ENCODE measurements at regions not wholly inside any gene's neighbourhood (a gene's known extent, or its start where the extent isn't known, plus 50 kb on each side); places are given as distances from the start of the nearest gene placed in this dataset.

DNA sequence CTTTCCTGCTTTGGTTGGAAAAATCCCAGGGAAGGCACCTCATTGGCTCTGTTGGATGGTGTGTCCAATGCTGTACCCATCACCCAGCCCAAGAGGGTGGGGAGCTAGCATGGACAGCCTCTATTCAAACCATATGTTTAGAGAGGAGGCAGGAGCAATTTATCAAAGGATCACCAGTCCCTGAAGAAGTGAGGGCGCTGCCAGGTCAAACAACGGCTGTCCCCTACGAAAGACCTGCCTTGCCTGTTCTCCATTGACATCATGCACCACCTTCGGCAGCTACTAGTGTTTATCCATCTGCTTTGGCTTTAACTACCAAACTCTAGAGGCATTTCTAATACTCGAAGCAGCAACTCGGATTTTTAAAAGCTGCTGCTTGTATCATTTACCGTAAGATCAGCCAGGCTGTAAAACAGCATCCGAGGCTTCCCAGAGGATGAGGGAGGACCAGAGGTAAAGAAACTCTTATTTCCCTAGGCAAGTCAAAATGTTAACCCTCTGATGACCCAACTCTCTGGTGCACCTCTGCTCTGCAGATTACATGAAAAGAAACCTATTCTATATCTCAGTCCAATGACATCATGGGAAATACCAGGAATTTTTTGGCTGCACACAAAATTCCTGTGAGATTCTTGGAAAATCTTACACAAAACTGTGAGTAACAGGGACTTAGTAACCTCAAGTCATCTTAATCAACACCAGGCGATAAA is 720.9 kb upstream of the TBX3 start:
- Histone ChIP-seq H2AK5ac (ENCODE audit: low read depth, low read length) (no peak overlapping the region; the same call in 1 of the 2 replicates), H3K27ac (ENCODE audit: low read depth, low read length) (no peak overlapping the region), H3K27me3 (replicated peaks in 1 of 4; ENCODE audit: control insufficient read depth in 3 of 4, extremely low read depth in 1 of 4, insufficient read depth in 3 of 4, low read length in 3 of 4) (no peaks in the 10 kb centered on the region), H2BK5ac (ENCODE audit: low read depth, low read length) (no peak overlapping the region), H3K4me1 (replicated peaks in 1 of 4; ENCODE audit: control insufficient read depth in 3 of 4, insufficient read depth in 4 of 4, low read length in 3 of 4) (peaks cover 0 to 3% (median under 1%) of the 10 kb centered on the region in 4 experiments; a peak in 4 of 7 replicates), H3K4me3 (ENCODE audit: extremely low read depth in 1 of 4, insufficient read depth in 2 of 4, low read depth in 3 of 4, low read length in 4 of 4) (no peak overlapping the region), H2BK15ac (ENCODE audit: low read length) (no peak overlapping the region), H2BK120ac (replicated peaks; ENCODE audit: low read depth, low read length) (no peak overlapping the region), H3K9ac (replicated peaks in 1 of 4; ENCODE audit: extremely low read depth in 1 of 4, low read depth in 3 of 4, low read length in 3 of 4) (no peak overlapping the region), H3K79me2 (ENCODE audit: control insufficient read depth in 1 of 2, insufficient read depth in 2 of 2, low read length in 2 of 2) (no peaks in the 10 kb centered on the region), H3K23me2 (ENCODE audit: low read depth, low read length) (no peaks in the 10 kb centered on the region), H3K56ac (replicated peaks; ENCODE audit: insufficient read length, low read depth, low read length) (no peak overlapping the region), H3K14ac (ENCODE audit: insufficient read length) (no peak overlapping the region), H3K79me1 (ENCODE audit: low read depth, low read length) (no peaks in the 10 kb centered on the region), H4K5ac (ENCODE audit: insufficient read length, low read depth, low read length) (no peak overlapping the region), H4K20me1 (replicated peaks in 1 of 2; ENCODE audit: control insufficient read depth in 1 of 2, insufficient read depth in 2 of 2, low read length in 2 of 2) (no peaks in the 10 kb centered on the region), H3K4me2 (ENCODE audit: insufficient read depth in 1 of 2, low read depth in 2 of 2, low read length in 2 of 2) (no peak overlapping the region), H2BK20ac (ENCODE audit: low read length) (no peak overlapping the region), H3K4ac (replicated peaks; ENCODE audit: insufficient read length, low read depth, low read length) (no peak overlapping the region), H3K18ac (ENCODE audit: extremely low read depth, low read length) (no peak overlapping the region), H3K36me3 (ENCODE audit: control insufficient read depth in 2 of 4, insufficient read depth in 4 of 4, low read length in 3 of 4) (no peaks in the 10 kb centered on the region), H2AFZ (ENCODE audit: low read length) (no peak overlapping the region), H3K23ac (ENCODE audit: insufficient read length) (no peak overlapping the region), H4K8ac (ENCODE audit: extremely low read depth, insufficient read depth, low read length) (no peak overlapping the region), H2BK12ac (ENCODE audit: low read depth, low read length) (no peak overlapping the region), H3K9me3 (ENCODE audit: insufficient read depth in 2 of 2, low read depth in 1 of 2, low read length in 1 of 2) (no peaks in the 10 kb centered on the region), H4K91ac (replicated peaks; ENCODE audit: insufficient read length, low read length) (no peak overlapping the region)
- ChIA-PET CTCF (ENCODE audit: partially characterized antibody) (interaction anchor here (0.6 to 1.2 kb wide), 2 partner anchors 26 to 1356 kb away, joined by 3 to 6 read pairs; no protein-coding TSS in a partner anchor), POLR2A (ENCODE audit: partially characterized antibody) (no interaction called here)
- WGBS, 2 experiments (ENCODE audit: extremely low coverage in 1 of 2, insufficient coverage in 1 of 2, insufficient read length in 1 of 2, insufficient replicate concordance in 2 of 2, low coverage in 1 of 2, low lambda C conversion rate in 2 of 2, missing lambda C conversion rate in 1 of 2), result 89% methylated on average over 9 of the region's 9 CpGs; no CpG with 5 or more reads in 1 of the 2 experiments
- FAIRE-seq (no peak), DNase-seq (ENCODE audit: low read depth in 1 of 2, low spot score in 2 of 2) (no peak)
- TF ChIP-seq, protein P1, sequence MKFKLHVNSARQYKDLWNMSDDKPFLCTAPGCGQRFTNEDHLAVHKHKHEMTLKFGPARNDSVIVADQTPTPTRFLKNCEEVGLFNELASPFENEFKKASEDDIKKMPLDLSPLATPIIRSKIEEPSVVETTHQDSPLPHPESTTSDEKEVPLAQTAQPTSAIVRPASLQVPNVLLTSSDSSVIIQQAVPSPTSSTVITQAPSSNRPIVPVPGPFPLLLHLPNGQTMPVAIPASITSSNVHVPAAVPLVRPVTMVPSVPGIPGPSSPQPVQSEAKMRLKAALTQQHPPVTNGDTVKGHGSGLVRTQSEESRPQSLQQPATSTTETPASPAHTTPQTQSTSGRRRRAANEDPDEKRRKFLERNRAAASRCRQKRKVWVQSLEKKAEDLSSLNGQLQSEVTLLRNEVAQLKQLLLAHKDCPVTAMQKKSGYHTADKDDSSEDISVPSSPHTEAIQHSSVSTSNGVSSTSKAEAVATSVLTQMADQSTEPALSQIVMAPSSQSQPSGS (IDR thresholded peaks at IDR 0.05; ENCODE audit: low read length), result no peak
- TF ChIP-seq TAF1 (IDR thresholded peaks at IDR 0.05; ENCODE audit: low read depth, low read length) (no peak), GABPA (IDR thresholded peaks at IDR 0.05; ENCODE audit: borderline replicate concordance, insufficient read depth, low read length) (no peak), EP300 (IDR thresholded peaks at IDR 0.05; ENCODE audit: borderline replicate concordance in 1 of 2, low read depth in 2 of 2, low read length in 2 of 2) (no peak), SIN3A (conservative IDR thresholded peaks at IDR 0.05 in 1 of 2, IDR thresholded peaks at IDR 0.05 in 1 of 2; ENCODE audit: low read depth in 1 of 2, low read length in 2 of 2) (no peak), CREB1 (IDR thresholded peaks at IDR 0.05) (no peak), SIRT6 (IDR thresholded peaks at IDR 0.05; ENCODE audit: low read length) (no peak), GTF2F1 (IDR thresholded peaks at IDR 0.05; ENCODE audit: borderline replicate concordance, low read depth, low read length) (no peak), SP4 (IDR thresholded peaks at IDR 0.05; ENCODE audit: low read length) (no peak), BRCA1 (IDR thresholded peaks at IDR 0.05; ENCODE audit: low read depth, low read length) (no peak)
- TF ChIP-seq, protein P2, sequence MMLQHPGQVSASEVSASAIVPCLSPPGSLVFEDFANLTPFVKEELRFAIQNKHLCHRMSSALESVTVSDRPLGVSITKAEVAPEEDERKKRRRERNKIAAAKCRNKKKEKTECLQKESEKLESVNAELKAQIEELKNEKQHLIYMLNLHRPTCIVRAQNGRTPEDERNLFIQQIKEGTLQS (IDR thresholded peaks at IDR 0.05; ENCODE audit: insufficient read depth, low read depth, low read length), result no peak

Measured in H1 (cell line).